Renal cortex interstitium (tissue), 11 donors: ENCODE measurements at regions not wholly inside any gene's neighbourhood (a gene's known extent, or its start where the extent isn't known, plus 50 kb on each side); places are given as distances from the start of the nearest gene placed in this dataset.

Source experiments
- DNase-seq, 11 donors: peaks; one replicate each; pipeline ENCODE4 v3.0.0-alpha.2; 2013; ENCODE audit warnings: low read depth in 9 of 11, low spot score in 4 of 11; ENCODE audit errors: extremely low read depth in 1 of 11

- no peak for DNase-seq
Observed at GRCh38 chr16:86383488-86384262, 126.7 kb upstream of the FOXF1 start.

- no peak for DNase-seq
Observed at GRCh38 chr16:86384263-86384649, 126.1 kb upstream of the FOXF1 start.

GRCh38 chr16:86384980-86385379 lies 125.3 kb upstream of the FOXF1 start:
- no peak for DNase-seq

- no peak for DNase-seq
Observed at GRCh38 chr16:86387468-86388440, 122.6 kb upstream of the FOXF1 start.

GRCh38 chr16:86388976-86389375 lies 121.4 kb upstream of the FOXF1 start:
- no peak for DNase-seq

GRCh38 chr16:86389566-86390328 lies 120.6 kb upstream of the FOXF1 start:
- peak in 2 of 11 donors; percentile 32 for DNase-seq

GRCh38 chr16:86390335-86390734 lies 120.0 kb upstream of the FOXF1 start:
- DNase-seq: no peak

DNA sequence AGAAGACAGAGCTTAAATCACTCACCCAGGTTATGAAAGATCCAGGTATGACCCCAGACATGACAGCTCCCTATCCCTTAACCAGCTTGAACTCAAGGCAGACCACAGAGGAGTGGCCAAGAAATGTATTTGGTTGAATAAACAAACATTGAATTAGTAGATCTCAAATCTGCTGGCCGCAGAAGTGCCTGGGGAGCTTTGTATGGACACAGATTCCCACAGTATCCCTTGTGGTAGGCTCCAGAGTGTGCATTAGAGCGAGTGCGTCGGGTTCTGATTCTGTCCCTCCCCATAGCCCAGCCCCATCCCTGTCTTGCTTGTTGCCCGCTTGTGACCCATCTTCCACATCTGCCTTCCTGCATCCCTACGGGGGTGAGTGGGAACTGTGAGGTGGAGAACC lies 118.8 kb upstream of the FOXF1 start:
- no peak for DNase-seq

DNA sequence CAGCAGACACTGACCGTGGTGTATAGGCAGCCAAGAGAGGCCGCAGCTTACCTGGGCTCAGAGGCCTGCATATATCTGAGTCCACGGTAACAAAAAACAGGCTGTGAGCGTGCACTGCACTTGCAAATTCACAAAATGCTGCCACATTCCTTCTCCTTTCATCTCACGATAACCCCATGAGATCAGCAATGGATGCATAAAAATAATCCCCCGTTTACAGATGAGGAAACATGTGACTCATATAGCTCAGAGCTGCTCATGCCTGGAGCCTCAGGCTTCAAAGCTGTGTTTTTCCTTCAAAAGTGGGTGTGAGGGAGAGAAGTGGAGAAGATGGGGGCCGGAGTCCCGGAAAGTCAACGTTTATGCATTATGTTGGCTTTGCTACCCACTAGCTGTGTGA lies 118.3 kb upstream of the FOXF1 start:
- DNase-seq: no peak

- no peak for DNase-seq
Observed at GRCh38 chr16:86392436-86393152, 117.7 kb upstream of the FOXF1 start.

- DNase-seq: no peak
Observed at GRCh38 chr16:86393907-86394626, 116.3 kb upstream of the FOXF1 start.

- no peak for DNase-seq
Observed at GRCh38 chr16:86395477-86395876, 114.8 kb upstream of the FOXF1 start.

- peak; percentile 57 to 79 (median 69) for DNase-seq
Observed at GRCh38 chr16:86396422-86396821, 113.9 kb upstream of the FOXF1 start.

- DNase-seq: peak; percentile 41 to 68 (median 55)
Observed at GRCh38 chr16:86396901-86397311, 113.4 kb upstream of the FOXF1 start.

DNA sequence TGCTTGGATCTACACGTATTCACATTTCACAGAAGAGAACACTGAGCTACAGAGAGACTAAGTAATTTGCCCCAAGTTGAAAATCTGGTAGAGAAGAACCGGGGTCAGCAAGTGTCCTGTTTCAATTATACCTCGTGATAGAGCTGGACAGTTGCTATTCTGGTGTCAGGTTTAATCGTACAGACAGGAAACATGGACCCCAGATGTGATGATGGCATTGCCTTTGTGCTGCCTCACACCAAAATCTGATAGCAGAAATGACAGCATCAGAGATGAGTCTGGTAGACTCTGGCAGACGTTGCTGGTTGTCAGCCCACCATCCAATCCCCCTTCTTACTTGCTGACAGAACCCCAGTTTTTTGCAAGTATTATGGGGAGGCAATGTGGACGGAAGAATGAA lies 112.1 kb upstream of the FOXF1 start:
- no peak for DNase-seq

GRCh38 chr16:86398622-86399021 lies 111.7 kb upstream of the FOXF1 start:
- peak in 2 of 11 donors; percentile 21 to 28 for DNase-seq

GRCh38 chr16:86401126-86401525 lies 109.2 kb upstream of the FOXF1 start:
- DNase-seq: no peak

DNA sequence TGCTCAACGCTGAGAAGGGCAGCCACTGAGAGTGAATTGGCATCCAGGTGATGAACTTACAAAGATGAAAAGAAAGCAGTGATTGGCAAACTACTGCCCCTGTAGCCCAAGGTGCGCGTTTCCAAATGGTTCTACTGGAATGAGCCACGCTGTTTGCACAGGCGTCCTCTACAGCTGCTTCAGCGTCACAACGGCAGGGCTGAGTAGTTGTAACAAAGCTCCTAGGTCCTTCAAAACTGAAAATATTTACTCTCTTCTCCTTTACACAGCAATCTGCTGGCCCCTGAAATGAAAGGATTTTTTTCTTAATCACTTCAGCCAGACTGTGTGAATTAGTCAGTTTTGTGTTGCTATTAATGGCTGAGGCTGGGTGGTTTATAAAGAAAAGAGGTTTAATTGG lies 107.2 kb upstream of the FOXF1 start:
- DNase-seq: no peak
